ENCODE measurements at regions not wholly inside any gene's neighbourhood (a gene's known extent, or its start where the extent isn't known, plus 50 kb on each side); places are given as distances from the start of the nearest gene placed in this dataset.

- no peak for DNase-seq
Measured at GRCh38 chr7:112596260-112596659, 115.5 kb downstream of the LSMEM1 start.

GRCh38 chr7:112596981-112597380 is 116.2 kb downstream of the LSMEM1 start:
- no peak for DNase-seq

- no peak for DNase-seq
Measured at GRCh38 chr7:112603673-112604072, 122.9 kb downstream of the LSMEM1 start.

GRCh38 chr7:112610636-112611035 is 129.8 kb downstream of the LSMEM1 start:
- no peak for DNase-seq

GRCh38 chr7:112615701-112616100 is 134.9 kb downstream of the LSMEM1 start:
- DNase-seq = no peak

GRCh38 chr7:112616295-112616694 is 135.5 kb downstream of the LSMEM1 start:
- no peak for DNase-seq

- DNase-seq = no peak
Measured at GRCh38 chr7:112619343-112619742, 138.6 kb downstream of the LSMEM1 start.

- no peak for DNase-seq
Measured at GRCh38 chr7:112622159-112622715, 141.4 kb downstream of the LSMEM1 start.

- no peak for DNase-seq
Measured at GRCh38 chr7:112624416-112624815, 143.6 kb downstream of the LSMEM1 start.

- DNase-seq = no peak
Measured at GRCh38 chr7:112630565-112630964, 149.8 kb downstream of the LSMEM1 start.

GRCh38 chr7:112634107-112634506 is 153.3 kb downstream of the LSMEM1 start:
- no peak for DNase-seq

GRCh38 chr7:112635742-112636141 is 154.5 kb downstream of the TMEM168 start:
- DNase-seq = no peak

- no peak for DNase-seq
Measured at GRCh38 chr7:112638675-112639400, 151.4 kb downstream of the TMEM168 start.

GRCh38 chr7:112640685-112641084 is 149.5 kb downstream of the TMEM168 start:
- DNase-seq = no peak

- no peak for DNase-seq
Measured at GRCh38 chr7:112646783-112647182, 143.4 kb downstream of the TMEM168 start.

- no peak for DNase-seq
Measured at GRCh38 chr7:112648781-112649180, 141.4 kb downstream of the TMEM168 start.

GRCh38 chr7:112649560-112649959 is 140.6 kb downstream of the TMEM168 start:
- DNase-seq = no peak

GRCh38 chr7:112654322-112655216 is 135.6 kb downstream of the TMEM168 start:
- no peak for DNase-seq

- no peak for DNase-seq
Measured at GRCh38 chr7:112665709-112666108, 124.5 kb downstream of the TMEM168 start.

- no peak for DNase-seq
Measured at GRCh38 chr7:112668561-112668960, 121.6 kb downstream of the TMEM168 start.

GRCh38 chr7:112669306-112669705 is 120.9 kb downstream of the TMEM168 start:
- no peak for DNase-seq

- no peak for DNase-seq
Measured at GRCh38 chr7:112670193-112670592, 120.0 kb downstream of the TMEM168 start.

GRCh38 chr7:112678626-112679025 is 111.6 kb downstream of the TMEM168 start:
- DNase-seq = no peak

Measured in stimulated activated CD4-positive, alpha-beta T cell treated with anti-CD3 and anti-CD28 coated beads, Interleukin-4, amount 100 ng/mL, for 24 hours (primary cell).